ENCODE measurements at regions not wholly inside any gene's neighbourhood (a gene's known extent, or its start where the extent isn't known, plus 50 kb on each side); places are given as distances from the start of the nearest gene placed in this dataset.

DNA sequence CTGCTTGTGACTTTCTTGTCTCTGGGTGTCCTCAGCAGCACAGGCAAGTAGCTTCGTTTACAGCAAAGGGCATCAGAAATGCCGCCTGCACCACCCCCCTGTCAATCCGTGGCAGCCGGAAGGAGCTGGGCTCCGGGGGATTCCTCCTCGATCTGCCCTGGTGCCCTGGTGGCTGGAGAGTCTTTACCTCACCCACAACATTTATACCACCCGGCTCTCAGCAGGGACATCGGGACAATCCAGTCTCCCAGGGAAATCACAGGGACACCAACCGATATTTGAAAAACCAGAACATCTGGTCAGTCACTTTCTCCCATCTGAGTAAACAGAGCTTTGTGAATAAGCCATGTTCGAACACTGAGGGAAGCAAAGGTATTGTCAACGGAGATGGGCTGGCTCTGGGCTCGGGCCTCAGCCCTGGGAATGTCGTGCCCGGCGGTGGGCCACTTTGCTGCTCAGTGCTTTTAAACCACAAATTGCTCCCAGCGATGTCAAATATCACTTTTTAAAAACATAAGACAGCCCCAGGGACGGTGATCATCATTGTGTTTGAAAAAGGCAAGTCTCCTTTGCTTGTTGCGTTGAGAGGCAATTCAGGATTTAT, 210.0 kb upstream of the SALL3 start:
- TF ChIP-seq CTCF (IDR thresholded peaks at IDR 0.05), result no peak
- TF ChIP-seq POLR2A (IDR thresholded peaks at IDR 0.05), result no peak
